Parathyroid adenoma (tissue), 2 donors: ENCODE measurements at regions not wholly inside any gene's neighbourhood (a gene's known extent, or its start where the extent isn't known, plus 50 kb on each side); places are given as distances from the start of the nearest gene placed in this dataset.

Source experiments
- H2AFZ ChIP-seq: fragments of 300-600 bp; sonication (generic); one replicate; pipeline ENCODE4 v1.7.0; 2017; ENCODE audit warnings: antibody characterized with exemption, mild to moderate bottlenecking
- H3K27ac ChIP-seq: fragments of 300-600 bp; sonication (generic); one replicate; pipeline ENCODE4 v1.7.0; 2017
- H3K27me3 ChIP-seq: fragments of 300-600 bp; sonication (generic); one replicate; pipeline ENCODE4 v1.7.0; 2017; ENCODE audit warnings: low read length; ENCODE audit not compliant: control insufficient read depth, insufficient read depth
- H3K36me3 ChIP-seq: fragments of 300-600 bp; sonication (generic); one replicate; pipeline ENCODE4 v1.7.0; 2017; ENCODE audit warnings: low read length; ENCODE audit not compliant: control insufficient read depth, insufficient read depth
- H3K4me1 ChIP-seq: fragments of 300-600 bp; sonication (generic); one replicate; pipeline ENCODE4 v1.7.0; 2017; ENCODE audit warnings: control low read depth
- H3K4me2 ChIP-seq: fragments of 300-600 bp; sonication (generic); one replicate; pipeline ENCODE4 v1.7.0; 2017; ENCODE audit warnings: low read length
- H3K4me3 ChIP-seq: fragments of 300-600 bp; sonication (generic); one replicate; pipeline ENCODE4 v1.7.0; 2017; ENCODE audit warnings: low read depth, low read length
- H3K79me2 ChIP-seq: fragments of 300-600 bp; sonication (generic); one replicate; pipeline ENCODE4 v1.7.0; 2017; ENCODE audit warnings: control low read depth
- H3K9ac ChIP-seq: fragments of 300-600 bp; sonication (generic); one replicate; pipeline ENCODE4 v1.7.0; 2017; ENCODE audit warnings: mild to moderate bottlenecking
- H3K9me3 ChIP-seq: fragments of 300-600 bp; sonication (generic); one replicate; pipeline ENCODE4 v1.7.0; 2017; ENCODE audit warnings: low read length; ENCODE audit not compliant: control insufficient read depth
- TF ChIP-seq, protein P1 (sequence below): fragments of 300-600 bp; sonication (generic); IDR thresholded peaks from one replicate; pipeline ENCODE4 v1.7.0; 2017; ENCODE audit warnings: antibody characterized with exemption, mild to moderate bottlenecking
- donor health status: primary hyperparathyroidism.

DNA sequence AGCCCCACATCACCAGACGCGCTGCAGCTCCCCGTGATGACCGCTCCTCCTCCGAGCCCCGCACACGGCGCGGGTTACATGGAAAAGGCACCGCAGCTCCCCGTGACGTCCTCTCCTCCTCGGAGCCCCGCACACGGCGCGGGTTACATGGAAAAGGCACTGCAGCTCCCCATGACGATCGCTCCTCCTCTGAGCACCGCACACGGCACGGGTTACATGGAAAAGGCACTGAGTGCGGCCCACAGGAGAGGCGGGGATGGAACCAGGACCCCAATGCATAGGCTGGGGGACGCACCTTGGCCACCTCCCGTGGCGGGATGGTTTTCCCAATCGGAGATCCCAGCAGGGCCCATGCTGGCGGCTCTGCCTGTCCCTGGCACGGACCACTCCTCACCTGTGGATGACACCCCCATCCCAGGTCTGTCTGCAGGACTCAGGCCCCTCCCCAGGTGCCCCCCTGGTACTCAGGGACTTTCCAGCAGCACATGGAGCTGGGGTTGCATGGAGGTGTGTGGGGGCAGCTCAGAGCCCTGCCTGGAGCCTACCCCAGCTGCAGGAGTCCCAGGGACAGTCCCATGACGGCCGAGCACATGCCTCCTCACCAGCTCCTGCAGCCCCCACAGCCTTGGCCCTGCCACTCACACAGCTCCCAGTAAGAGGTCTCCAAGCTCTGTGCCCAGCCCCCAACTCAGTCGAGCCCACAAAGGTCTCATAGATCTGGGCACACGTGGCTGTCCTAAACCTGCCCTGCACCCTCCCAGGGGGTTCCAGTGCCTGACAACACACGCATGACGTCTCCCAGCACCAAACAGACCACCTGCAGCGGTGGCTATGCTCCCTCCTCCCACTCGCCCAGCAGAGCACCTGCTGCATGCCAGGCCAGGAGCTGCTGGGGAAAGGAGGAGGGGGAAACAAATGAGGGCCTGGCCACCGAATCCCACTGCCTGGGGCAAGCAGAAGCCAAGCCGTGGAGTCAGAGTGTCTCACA, 166.6 kb downstream of the BRD1 start:
- no peak overlapping the region for H3K9ac ChIP-seq

DNA sequence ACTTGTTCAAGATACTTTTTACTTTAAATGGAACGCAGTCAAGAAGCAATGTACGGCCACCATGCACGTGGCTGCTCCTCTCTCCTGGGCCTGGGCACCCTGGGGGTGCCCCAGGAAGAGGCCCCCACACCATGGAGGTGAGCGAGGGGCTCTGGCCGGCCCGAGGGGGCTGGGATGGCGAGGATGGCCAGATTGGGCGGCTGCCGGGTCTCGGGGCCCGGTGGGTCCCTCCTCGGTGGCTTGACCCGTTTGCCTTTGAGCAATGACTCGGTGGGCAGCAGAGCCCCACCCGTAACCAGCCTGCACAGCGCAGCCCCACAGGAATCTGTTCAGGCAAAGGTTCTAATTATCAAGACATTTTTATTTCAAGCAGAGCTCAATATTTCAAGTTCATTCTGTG, 167.4 kb downstream of the BRD1 start:
- Histone ChIP-seq H3K27me3 (no peaks in the 10 kb centered on the region), H3K79me2 (no peaks in the 10 kb centered on the region), H3K9ac (no peak overlapping the region), H3K9me3 (no peaks in the 10 kb centered on the region), H3K4me3 (no peak overlapping the region), H3K4me2 (no peak overlapping the region), H3K4me1 (no peaks in the 10 kb centered on the region), H3K36me3 (no peaks in the 10 kb centered on the region), H2AFZ (no peak overlapping the region), H3K27ac (no peak overlapping the region)
- TF ChIP-seq, protein P1, sequence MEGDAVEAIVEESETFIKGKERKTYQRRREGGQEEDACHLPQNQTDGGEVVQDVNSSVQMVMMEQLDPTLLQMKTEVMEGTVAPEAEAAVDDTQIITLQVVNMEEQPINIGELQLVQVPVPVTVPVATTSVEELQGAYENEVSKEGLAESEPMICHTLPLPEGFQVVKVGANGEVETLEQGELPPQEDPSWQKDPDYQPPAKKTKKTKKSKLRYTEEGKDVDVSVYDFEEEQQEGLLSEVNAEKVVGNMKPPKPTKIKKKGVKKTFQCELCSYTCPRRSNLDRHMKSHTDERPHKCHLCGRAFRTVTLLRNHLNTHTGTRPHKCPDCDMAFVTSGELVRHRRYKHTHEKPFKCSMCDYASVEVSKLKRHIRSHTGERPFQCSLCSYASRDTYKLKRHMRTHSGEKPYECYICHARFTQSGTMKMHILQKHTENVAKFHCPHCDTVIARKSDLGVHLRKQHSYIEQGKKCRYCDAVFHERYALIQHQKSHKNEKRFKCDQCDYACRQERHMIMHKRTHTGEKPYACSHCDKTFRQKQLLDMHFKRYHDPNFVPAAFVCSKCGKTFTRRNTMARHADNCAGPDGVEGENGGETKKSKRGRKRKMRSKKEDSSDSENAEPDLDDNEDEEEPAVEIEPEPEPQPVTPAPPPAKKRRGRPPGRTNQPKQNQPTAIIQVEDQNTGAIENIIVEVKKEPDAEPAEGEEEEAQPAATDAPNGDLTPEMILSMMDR, result no peak

More for the DNA sequence above, 166.6 kb downstream of the BRD1 start:
- Histone ChIP-seq H3K9me3 (no peaks in the 10 kb centered on the region), H3K27ac (no peak overlapping the region), H3K4me1 (no peaks in the 10 kb centered on the region), H3K36me3 (no peaks in the 10 kb centered on the region), H3K4me2 (no peak overlapping the region), H3K4me3 (no peak overlapping the region), H3K27me3 (no peaks in the 10 kb centered on the region), H2AFZ (no peak overlapping the region), H3K79me2 (no peaks in the 10 kb centered on the region)
- TF ChIP-seq, protein P1, result no peak

DNA sequence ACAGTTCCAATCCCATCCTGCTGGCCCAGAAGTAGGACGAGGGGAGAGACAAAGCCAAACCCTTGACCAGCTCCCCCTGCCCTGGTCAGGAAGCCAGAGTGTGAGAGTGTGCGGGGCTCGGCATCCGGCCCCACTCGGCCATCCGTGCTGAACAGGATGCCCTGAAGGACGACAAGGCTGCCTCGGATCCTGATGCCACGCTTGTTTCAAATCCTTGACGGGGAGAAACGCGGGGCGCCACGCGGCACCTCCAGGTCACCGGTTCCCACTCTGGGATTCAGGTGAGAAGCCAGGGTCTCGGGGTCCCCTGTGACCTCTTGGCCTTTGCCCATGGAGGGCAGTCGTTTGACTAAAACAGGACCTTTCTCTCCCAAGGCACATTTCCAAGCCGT, 167.8 kb downstream of the BRD1 start:
- no peak overlapping the region for H3K4me3 ChIP-seq
- no peaks in the 10 kb centered on the region for H3K79me2 ChIP-seq
- no peaks in the 10 kb centered on the region for H3K4me1 ChIP-seq
- no peaks in the 10 kb centered on the region for H3K36me3 ChIP-seq
- no peaks in the 10 kb centered on the region for H3K27me3 ChIP-seq
- H3K27ac ChIP-seq, result no peak overlapping the region
- H3K9me3 ChIP-seq, result no peaks in the 10 kb centered on the region
- H3K9ac ChIP-seq, result no peak overlapping the region
- H2AFZ ChIP-seq, result no peak overlapping the region
- TF ChIP-seq, protein P1, result no peak
- H3K4me2 ChIP-seq, result no peak overlapping the region

DNA sequence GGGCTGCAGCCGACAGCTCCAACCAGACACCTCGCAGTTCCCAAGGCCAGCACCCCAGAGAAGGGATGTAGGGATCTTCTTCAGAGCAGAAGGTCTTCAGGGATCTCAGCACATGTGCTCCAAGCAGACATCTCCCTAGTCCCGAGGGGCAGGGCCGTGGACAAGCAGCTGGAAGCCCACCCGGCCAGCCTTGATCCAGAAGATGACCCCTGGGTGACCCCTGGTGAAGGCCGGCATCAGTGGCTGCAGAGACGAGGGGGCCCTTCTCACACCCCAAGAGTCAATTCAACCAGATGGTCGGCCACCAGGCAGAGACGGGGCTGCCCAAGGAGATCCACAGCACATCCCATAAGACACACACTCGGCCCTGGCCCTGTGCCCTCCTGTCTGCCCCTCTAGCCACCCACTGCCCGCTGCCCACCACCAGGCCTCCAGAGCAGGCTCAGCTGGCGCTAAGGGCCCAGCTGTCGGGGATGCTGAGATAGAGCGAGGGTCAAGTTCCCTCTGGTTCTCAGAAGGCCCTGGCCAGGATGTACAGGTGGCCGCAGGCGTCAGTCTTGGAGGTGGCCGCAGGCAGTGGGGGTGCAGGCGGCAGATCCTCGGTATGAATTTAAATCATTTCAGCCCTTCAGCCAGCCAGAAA, 168.3 kb downstream of the BRD1 start:
- Histone ChIP-seq H3K27me3 (no peaks in the 10 kb centered on the region), H3K9ac (no peak overlapping the region), H3K4me3 (no peak overlapping the region), H3K27ac (no peak overlapping the region), H2AFZ (no peak overlapping the region), H3K9me3 (no peaks in the 10 kb centered on the region), H3K4me1 (no peaks in the 10 kb centered on the region), H3K36me3 (no peaks in the 10 kb centered on the region), H3K79me2 (no peaks in the 10 kb centered on the region), H3K4me2 (no peak overlapping the region)
- TF ChIP-seq, protein P1, result no peak
